NCI-H1694 (cell line): ENCODE measurements at regions not wholly inside any gene's neighbourhood (a gene's known extent, or its start where the extent isn't known, plus 50 kb on each side); places are given as distances from the start of the nearest gene placed in this dataset.
"Not testable (repeated sequence)": the region's sequence is repeated elsewhere in the genome, so short reads cannot be mapped to it uniquely, and the experiment has no call there.

Experiments
- DNase-seq: peaks from one replicate; lab custom pipeline; 2025; lab: John Stamatoyannopoulos, UW

DNA sequence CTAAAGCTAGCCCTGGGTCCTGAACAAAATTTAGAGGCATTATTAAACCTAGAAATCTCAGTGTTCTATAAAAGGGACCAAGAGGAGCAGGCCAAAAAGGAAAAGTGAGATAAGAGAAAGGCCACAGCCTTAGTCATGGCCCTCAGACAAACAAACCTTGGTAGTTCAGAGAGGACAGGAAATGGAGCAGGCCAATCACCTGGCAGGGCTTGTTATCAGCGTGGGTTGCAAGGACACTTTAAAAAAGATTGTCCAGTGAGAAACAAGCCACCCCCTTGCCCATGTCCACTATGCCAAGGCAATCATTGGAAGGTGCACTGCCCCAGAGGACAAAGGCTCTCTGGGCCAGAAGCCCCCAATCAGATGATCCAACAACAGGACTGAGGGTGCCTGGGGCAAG is 213.3 kb upstream of the CXADR start:
- DNase-seq: not testable (repeated sequence)

DNA sequence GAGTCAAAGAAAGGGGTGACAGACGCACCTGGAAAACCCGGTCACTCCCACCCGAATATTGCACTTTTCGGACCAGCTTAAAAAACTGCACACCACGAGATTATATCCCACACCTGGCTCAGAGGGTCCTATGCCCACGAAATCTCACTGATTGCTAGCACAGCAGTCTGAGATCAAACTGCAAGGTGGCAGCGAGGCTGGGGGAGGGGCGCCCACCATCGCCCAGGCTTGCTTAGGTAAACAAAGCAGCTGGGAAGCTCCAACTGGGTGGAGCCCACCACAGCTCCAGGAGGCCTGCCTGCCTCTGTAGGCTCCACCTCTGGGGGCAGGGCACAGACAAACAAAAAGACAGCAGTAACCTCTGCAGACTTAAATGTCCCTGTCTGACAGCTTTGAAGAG is 185.1 kb upstream of the CXADR start:
- DNase-seq: not testable (repeated sequence)

- DNase-seq: no peak
Measured at GRCh38 chr21:17334484-17334883, 178.4 kb upstream of the CXADR start.

- DNase-seq: no peak
Measured at GRCh38 chr21:17340081-17340480, 172.8 kb upstream of the CXADR start.

DNA sequence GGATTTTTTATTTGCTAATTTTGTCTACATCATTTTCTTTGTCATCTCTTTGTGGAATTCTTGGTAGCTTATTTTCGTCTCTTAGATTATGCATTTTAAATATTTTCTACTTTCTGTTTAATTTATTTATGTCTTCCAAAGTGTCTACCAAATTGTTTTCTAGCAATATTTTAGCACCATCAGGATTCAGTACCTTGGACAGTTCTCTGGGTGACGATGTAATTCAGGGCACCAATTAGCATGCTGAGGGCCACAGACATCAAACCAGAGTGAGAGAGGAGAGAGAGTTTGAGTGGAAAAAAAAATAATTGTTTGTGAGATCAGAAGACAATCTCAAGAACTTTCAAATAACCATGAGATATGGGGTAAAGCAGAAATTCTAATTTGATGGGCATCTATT is 169.8 kb upstream of the CXADR start:
- no peak for DNase-seq

DNA sequence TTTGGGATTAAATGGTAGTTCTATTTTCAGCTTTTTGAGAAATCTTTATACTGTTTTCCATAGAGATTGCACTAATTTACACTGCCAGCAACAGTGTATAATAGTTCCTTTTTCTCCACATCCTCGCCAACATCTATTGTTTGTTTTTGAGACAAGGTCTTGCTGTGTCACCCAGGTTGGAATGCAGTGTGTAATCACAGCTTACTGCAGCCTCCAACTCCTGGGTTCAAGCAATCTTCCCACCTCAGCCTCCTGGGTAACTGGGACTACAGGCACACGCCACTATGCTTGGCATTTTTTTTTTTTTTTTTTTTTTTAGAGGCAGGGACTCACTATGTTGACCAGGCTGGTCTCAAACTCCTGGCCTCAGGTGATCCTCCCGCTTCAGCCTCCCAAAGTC is 164.5 kb upstream of the CXADR start:
- no peak for DNase-seq

DNA sequence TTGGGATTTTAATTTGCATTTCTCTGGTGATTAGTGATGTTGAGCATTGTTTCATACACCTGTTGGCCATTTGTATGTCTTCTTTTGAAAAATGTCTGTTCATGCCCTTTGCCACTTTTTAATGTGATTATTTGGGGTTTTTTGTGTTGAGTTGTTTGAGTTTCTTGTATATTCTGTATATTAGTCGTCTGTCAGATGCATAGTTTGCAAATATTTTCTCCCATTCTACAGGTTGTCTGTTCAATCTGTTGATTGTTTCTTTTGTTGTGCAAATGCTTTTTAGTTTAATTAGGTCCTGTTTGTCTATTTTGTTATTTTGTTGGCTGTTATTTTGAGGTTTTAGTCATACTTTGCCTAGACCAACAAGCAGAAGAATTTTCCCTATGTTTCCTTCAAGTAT is 164.0 kb upstream of the CXADR start:
- no peak for DNase-seq

- DNase-seq: no peak
Measured at GRCh38 chr21:17351766-17352165, 161.1 kb upstream of the CXADR start.

DNA sequence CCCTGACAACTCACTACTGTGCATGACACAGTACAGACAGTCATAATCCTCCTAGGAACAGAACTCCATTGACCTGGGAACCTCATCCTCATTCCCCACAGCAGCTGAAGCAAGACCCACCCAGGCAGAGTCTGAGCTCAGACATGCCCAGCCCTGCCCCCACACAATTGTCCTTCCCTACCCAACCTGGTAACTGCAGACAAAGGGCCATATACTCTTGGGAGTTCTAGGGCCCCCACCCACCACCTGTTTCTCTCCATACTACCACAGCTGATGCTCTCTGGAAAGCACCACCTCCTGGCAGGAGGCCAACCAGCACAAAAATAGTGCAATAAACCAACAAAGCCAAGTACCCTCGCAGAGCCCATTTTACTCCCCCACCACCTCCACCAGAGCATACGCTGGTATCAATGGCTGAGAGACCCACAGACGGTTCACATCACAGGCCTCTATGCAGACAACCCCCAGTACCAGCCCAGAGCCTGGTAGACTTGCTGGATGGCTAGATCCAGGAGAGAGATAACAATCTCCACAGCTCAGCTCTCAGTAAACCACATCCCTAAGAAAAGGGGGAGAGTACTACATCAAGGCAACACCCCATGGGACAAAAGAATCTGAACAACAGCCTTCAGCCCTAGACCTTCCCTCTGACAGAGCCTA is 159.7 kb upstream of the CXADR start:
- no peak for DNase-seq

- DNase-seq: no peak
Measured at GRCh38 chr21:17359781-17360180, 153.1 kb upstream of the CXADR start.

DNA sequence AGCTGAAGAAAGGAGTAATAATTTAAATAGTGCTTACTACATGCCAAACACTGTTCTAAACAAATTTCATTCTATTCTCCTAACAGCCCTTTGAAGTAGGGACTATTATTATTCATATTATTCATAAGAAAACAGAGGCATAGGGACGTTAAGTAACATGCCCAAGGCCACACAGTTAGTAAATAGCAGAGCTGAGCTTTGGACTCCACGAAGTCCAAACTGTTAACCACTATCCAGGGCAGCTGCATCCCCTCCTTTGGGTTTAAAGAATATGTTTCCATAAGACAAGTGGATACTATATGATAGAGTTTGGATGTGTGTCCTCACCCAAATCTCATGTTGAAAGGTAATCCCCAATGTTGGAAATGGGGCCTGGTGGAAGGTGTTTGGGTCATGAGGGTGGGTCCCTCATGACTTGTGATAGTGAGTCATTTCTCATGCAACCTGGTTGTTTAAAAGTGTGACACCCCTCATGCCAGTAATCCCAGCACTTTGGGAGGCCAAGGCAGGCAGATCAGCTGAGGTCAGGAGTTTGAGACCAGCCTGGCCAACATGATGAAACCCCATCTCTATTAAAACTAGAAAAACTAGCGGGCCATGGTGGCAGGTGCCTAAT is 144.0 kb upstream of the CXADR start:
- no peak for DNase-seq

DNA sequence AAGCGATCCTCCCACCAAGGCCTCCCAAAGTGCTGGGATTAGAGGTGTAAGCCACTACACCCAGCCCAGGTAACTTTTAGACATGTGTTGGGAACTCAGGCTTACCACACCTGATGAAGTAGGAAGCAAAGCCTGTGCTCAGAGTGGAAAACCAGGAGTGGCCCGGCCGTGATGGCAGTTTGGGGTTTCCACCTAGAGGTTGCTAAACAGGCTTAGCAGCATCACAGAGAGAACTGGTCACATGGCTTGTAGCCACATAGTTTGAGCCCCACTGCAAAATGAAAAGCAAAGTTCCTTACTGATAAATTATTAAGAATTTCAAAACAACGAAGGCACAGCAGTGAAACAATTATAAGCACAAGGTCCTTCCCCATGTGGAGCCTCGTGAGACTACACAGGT is 142.6 kb upstream of the CXADR start:
- no peak for DNase-seq

DNA sequence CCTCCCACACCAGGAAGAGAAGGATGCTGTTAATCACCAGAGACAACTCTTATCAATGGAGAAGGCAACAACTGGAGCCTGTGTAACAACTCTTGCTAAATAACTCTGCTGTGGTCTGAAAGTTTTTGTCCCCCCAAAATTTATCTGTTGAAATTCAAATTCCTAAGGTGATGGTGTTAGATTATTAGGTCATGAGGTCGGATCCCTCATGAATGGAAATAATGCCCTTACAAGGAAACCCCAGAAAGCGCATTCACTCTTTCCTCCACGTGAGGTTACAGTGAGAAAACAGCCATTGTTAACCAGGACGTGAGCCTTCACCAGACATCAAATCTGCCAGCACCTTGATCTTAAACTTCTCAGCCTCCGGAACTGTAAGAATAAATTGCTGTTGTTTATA is 141.9 kb upstream of the CXADR start:
- DNase-seq: no peak

GRCh38 chr21:17371450-17371849 is 141.4 kb upstream of the CXADR start:
- DNase-seq: no peak

DNA sequence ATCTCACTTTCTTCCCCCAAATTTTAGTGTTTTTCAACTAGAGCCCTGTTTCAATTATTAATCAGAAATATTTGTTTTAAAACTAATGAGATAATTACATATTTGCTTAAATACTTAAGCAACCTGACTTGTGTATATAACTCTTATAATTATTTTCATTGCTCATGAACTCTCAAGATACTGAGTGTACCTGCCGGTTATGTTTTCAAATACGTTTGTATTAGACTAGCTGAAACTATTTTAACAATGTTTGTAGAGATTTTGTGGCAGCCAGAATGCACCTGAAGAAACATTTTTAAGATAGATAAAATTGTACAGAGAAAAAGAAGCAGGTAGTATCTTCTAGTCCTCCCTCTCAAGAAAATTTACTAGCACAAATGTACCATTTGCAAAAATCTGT is 140.6 kb upstream of the CXADR start:
- DNase-seq: no peak

GRCh38 chr21:17386498-17386897 is 126.3 kb upstream of the CXADR start:
- no peak for DNase-seq

GRCh38 chr21:17387030-17387617 is 125.7 kb upstream of the CXADR start:
- peak; percentile 94 for DNase-seq

DNA sequence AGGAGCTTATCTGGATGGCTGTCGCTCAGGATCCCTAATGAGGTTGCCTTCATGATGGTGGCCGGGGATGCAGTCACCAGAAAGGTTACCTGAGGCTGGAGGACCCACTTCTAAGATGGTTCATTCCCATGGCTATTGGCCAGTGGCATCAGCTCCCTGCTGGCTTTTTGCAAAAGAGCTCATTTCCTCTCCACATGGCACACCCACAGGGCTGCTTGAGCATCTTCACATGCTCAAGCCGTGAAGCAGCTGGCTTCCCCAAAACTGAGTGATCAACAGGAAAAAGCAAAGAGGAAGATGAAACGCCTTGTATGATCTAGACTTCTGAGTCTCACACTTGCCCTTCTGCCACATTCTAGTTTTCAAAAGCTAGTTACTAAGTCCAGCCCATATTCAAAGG is 124.6 kb upstream of the CXADR start:
- no peak for DNase-seq

GRCh38 chr21:17389311-17389710 is 123.5 kb upstream of the CXADR start:
- no peak for DNase-seq

DNA sequence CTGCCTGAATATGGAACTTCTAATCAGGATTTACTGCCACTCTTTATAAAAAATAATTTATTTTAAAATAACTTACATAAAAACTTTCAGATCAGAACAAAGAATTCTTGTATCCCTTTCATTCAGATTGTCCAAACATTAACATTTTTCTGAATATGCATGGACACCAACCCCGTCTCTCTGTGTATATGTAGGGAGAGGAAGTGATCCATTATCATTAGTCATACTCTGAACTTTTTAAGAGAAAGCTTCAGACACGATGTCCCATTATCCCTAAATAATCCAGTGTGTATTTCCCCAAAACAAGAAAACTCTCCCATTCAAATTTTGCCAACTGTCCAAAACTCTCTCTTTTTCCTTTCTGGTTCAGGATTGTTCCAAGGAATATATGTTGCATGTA is 122.3 kb upstream of the CXADR start:
- DNase-seq: no peak

DNA sequence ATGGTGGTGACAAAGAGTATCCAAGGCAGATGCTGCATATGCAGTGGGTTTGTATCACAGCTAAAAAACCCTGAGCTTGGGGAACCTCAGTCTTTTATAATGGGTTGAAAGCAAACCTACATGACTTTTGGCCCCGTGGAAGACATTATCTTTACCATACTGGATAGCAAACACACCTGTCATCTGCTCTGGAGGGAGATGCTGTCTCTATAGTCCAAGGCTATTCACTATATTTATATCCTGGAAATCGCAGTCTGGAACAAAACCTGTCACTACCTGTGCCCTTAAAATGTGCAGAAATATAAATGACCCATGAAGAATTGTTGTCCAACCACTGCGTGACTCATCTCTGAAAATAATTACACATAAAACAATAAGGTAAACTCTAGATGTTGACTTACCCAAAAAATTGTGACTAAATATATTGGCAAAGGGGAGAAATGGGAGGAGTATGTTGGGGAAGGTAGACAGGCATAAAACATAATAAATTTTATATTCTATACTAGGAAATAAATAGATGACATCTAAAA is 121.0 kb upstream of the CXADR start:
- no peak for DNase-seq

DNA sequence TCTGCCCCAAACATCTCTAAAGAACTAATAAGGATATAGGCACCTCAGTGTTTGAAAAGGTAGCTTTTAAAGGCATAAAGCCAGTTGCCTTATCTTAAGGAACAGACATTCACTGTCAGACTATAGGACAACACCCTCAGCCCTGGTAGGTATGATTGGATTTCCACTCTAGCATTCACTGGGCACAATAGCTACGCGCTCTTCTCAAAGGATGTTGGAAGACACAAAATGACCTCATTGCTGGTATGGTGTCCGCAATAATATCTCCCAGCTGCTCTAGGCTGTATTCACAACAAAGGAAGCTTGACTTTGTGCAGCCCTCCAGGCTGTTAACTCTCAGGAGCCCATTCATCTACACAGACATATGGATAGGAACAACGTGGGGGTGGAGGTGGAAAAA is 119.4 kb upstream of the CXADR start:
- no peak for DNase-seq

DNA sequence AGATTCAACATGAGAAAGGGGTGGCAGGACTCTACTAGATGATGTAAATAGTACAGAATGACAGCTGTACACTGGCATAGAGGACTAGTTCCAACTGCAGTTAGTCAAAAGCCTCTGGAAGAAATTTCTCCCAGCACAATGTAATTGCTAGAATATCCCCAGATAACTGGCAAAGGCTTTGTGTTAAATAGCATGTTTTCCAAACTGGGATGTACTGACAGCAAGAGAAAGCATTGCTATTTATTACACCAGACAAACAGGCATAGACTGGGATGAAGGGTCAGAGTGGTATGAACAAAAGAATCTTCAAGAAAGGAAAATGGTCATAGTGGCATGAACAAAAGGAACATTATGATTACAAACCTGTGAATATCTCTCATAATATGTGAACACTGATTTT is 115.9 kb upstream of the CXADR start:
- no peak for DNase-seq

GRCh38 chr21:17397703-17398102 is 115.1 kb upstream of the CXADR start:
- DNase-seq: no peak
